HEK293 (cell line): ENCODE measurements at regions not wholly inside any gene's neighbourhood (a gene's known extent, or its start where the extent isn't known, plus 50 kb on each side); places are given as distances from the start of the nearest gene placed in this dataset.

Experiments
- CTCF ChIA-PET: fragments of 350-600 bp; formaldehyde crosslinking; extraction: SDS; loops from one replicate; lab custom pipeline; 2021; ENCODE audit warnings: antibody characterized with exemption; lab: Yijun Ruan, JAX
- POLR2A ChIA-PET: fragments of 300-600 bp; formaldehyde crosslinking; extraction: SDS; loops from one replicate; lab custom pipeline; 2020; ENCODE audit warnings: antibody characterized with exemption, inconsistent platforms; lab: Yijun Ruan, JAX
- H3K27ac ChIP-seq: fragments of 200-500 bp; sonication (Bioruptor generic); 2 replicates; pipeline ENCODE4 v1.5.1; 2014; ENCODE audit warnings: low read depth, low read length, control low read depth, inconsistent platforms; ENCODE audit errors: extremely low read depth
- H3K36me3 ChIP-seq, 2 experiments: fragments of 200-500 bp in 1 of 2; sonication (Bioruptor generic) in 1 of 2; 1 replicate in 1 of 2; 2 replicates in 1 of 2; pipeline ENCODE4 v1.5.1; 2014 to 2017; ENCODE audit warnings: inconsistent platforms in 2 of 2, low read length in 2 of 2; ENCODE audit not compliant: control insufficient read depth in 2 of 2, insufficient read depth in 1 of 2
- H3K4me1 ChIP-seq: fragments of 200-500 bp; sonication (Bioruptor generic); 2 replicates; pipeline ENCODE4 v1.5.1; 2014; ENCODE audit warnings: mild to moderate bottlenecking, low read length, inconsistent platforms; ENCODE audit not compliant: control insufficient read depth, insufficient read depth
- H3K4me3 ChIP-seq: 2 replicates; pipeline ENCODE4 v1.5.1; 2011; ENCODE audit warnings: low read depth, mild to moderate bottlenecking, control low read depth, low read length, moderate library complexity
- H3K9me3 ChIP-seq: fragments of 200-500 bp; sonication (Bioruptor generic); 2 replicates; pipeline ENCODE4 v1.5.1; 2014; ENCODE audit warnings: low read depth, low read length, inconsistent platforms; ENCODE audit not compliant: control insufficient read depth, insufficient read depth
- CTCF ChIP-seq: fragments of 450-650 bp; formaldehyde crosslinking; IDR thresholded peaks from 2 replicates; pipeline ENCODE4 v1.5.1; 2016; ENCODE audit warnings: missing biosample characterization, missing genetic modification characterization
- GLI4 ChIP-seq: fragments of 450-650 bp; formaldehyde crosslinking; IDR thresholded peaks from 2 replicates; pipeline ENCODE4 v1.5.1; 2016; ENCODE audit warnings: missing biosample characterization, missing genetic modification characterization
- HOXC10 ChIP-seq: sonication (generic); formaldehyde crosslinking; IDR thresholded peaks from 2 replicates; pipeline ENCODE4 v1.8.1; 2023; ENCODE audit warnings: mild to moderate bottlenecking, missing genetic modification reagents
- MEIS1 ChIP-seq: sonication (generic); formaldehyde crosslinking; IDR thresholded peaks from 2 replicates; pipeline ENCODE4 v1.8.1; 2022; ENCODE audit warnings: missing genetic modification reagents, mild to moderate bottlenecking, borderline replicate concordance
- REPIN1 ChIP-seq: fragments of 450-650 bp; formaldehyde crosslinking; IDR thresholded peaks from 2 replicates; pipeline ENCODE4 v1.5.1; 2017; ENCODE audit warnings: missing biosample characterization, missing genetic modification characterization, low read depth
- SETDB1 ChIP-seq: IDR thresholded peaks from one replicate; pipeline ENCODE4 v1.6.1; 2017; ENCODE audit warnings: mild to moderate bottlenecking, low read length, moderate library complexity, mixed read lengths; ENCODE audit not compliant: insufficient read length
- SP7 ChIP-seq: fragments of 450-650 bp; formaldehyde crosslinking; IDR thresholded peaks from 2 replicates; pipeline ENCODE4 v1.5.1; 2016; ENCODE audit warnings: missing biosample characterization, missing genetic modification characterization
- TRIM28 ChIP-seq: IDR thresholded peaks from 2 replicates; pipeline ENCODE4 v1.6.1; 2011; ENCODE audit warnings: low read length, control low read depth, borderline replicate concordance
- YY2 ChIP-seq: fragments of 450-650 bp; formaldehyde crosslinking; IDR thresholded peaks from 2 replicates; pipeline ENCODE4 v1.5.1; 2016; ENCODE audit warnings: missing biosample characterization, missing genetic modification characterization
- ZBTB20 ChIP-seq: fragments of 450-650 bp; formaldehyde crosslinking; IDR thresholded peaks from 2 replicates; pipeline ENCODE4 v1.5.1; 2016; ENCODE audit warnings: missing biosample characterization, missing genetic modification characterization
- ZNF114 ChIP-seq: fragments of 450-650 bp; formaldehyde crosslinking; IDR thresholded peaks from 2 replicates; pipeline ENCODE4 v1.5.0; 2017; ENCODE audit warnings: missing biosample characterization, missing genetic modification characterization
- ZNF16 ChIP-seq: fragments of 450-650 bp; formaldehyde crosslinking; IDR thresholded peaks from 2 replicates; pipeline ENCODE4 v1.5.1; 2016; ENCODE audit warnings: low read depth, missing biosample characterization, missing genetic modification characterization
- ZNF24 ChIP-seq: fragments of 450-650 bp; formaldehyde crosslinking; IDR thresholded peaks from 2 replicates; pipeline ENCODE4 v1.5.1; 2016; ENCODE audit warnings: missing biosample characterization, missing genetic modification characterization
- ZNF26 ChIP-seq: fragments of 450-650 bp; formaldehyde crosslinking; IDR thresholded peaks from 2 replicates; pipeline ENCODE4 v1.5.1; 2016; ENCODE audit warnings: missing biosample characterization, missing genetic modification characterization
- ZNF433 ChIP-seq: fragments of 450-650 bp; formaldehyde crosslinking; IDR thresholded peaks from 2 replicates; pipeline ENCODE4 v1.5.1; 2016; ENCODE audit warnings: missing biosample characterization, missing genetic modification characterization, low read depth
- ZNF48 ChIP-seq: fragments of 450-650 bp; formaldehyde crosslinking; IDR thresholded peaks from 2 replicates; pipeline ENCODE4 v1.5.1; 2016; ENCODE audit warnings: missing biosample characterization, missing genetic modification characterization
- ZNF555 ChIP-seq: fragments of 450-650 bp; formaldehyde crosslinking; conservative IDR thresholded peaks from 2 replicates; pipeline ENCODE4 v1.5.1; 2017; ENCODE audit warnings: missing biosample characterization, mild to moderate bottlenecking, missing genetic modification characterization, inconsistent platforms
- ZNF580 ChIP-seq: fragments of 450-650 bp; formaldehyde crosslinking; IDR thresholded peaks from 2 replicates; pipeline ENCODE4 v1.5.1; 2016; ENCODE audit warnings: missing biosample characterization, missing genetic modification characterization
- ZNF660 ChIP-seq: fragments of 450-650 bp; IDR thresholded peaks from 2 replicates; pipeline ENCODE4 v1.5.1; 2018; ENCODE audit warnings: missing biosample characterization, mild to moderate bottlenecking, missing genetic modification characterization
- ZNF664 ChIP-seq: fragments of 450-650 bp; formaldehyde crosslinking; IDR thresholded peaks from 2 replicates; pipeline ENCODE4 v1.5.1; 2016; ENCODE audit warnings: missing biosample characterization, missing genetic modification characterization
- ZSCAN18 ChIP-seq: fragments of 450-650 bp; formaldehyde crosslinking; IDR thresholded peaks from 2 replicates; pipeline ENCODE4 v1.5.1; 2016; ENCODE audit warnings: missing biosample characterization, missing genetic modification characterization
- TF ChIP-seq, protein P1 (sequence below): fragments of 450-650 bp; formaldehyde crosslinking; IDR thresholded peaks from 2 replicates; pipeline ENCODE4 v1.5.1; 2016; ENCODE audit warnings: missing biosample characterization, missing genetic modification characterization, borderline replicate concordance

- ChIA-PET CTCF (interaction anchor here (0.7 to 1.6 kb wide), 2 partner anchors 119 to 209 kb away, joined by 3 to 4 read pairs; no protein-coding TSS in a partner anchor), POLR2A (no interaction called here)
- Histone ChIP-seq H3K9me3 (no peaks in the 10 kb centered on the region), H3K27ac (no peak overlapping the region), H3K36me3 (no peaks in the 10 kb centered on the region), H3K4me1 (no peaks in the 10 kb centered on the region), H3K4me3 (no peak overlapping the region)
- TF ChIP-seq ZNF555 (tag by site-specific recombination) (no peak), ZNF433 (tag by site-specific recombination) (no peak), REPIN1 (tag by site-specific recombination) (no peak), HOXC10 (CRISPR knock-in tag) (no peak), ZBTB20 (no peak), ZNF48 (tag by site-specific recombination) (no peak), ZNF580 (tag by site-specific recombination) (no peak), GLI4 (tag by site-specific recombination) (no peak), TRIM28 (no peak), ZNF664 (tag by site-specific recombination) (no peak), ZNF16 (tag by site-specific recombination) (no peak), ZNF24 (tag by site-specific recombination) (no peak), CTCF (tag by site-specific recombination) (no peak), ZNF114 (tag by site-specific recombination) (no peak), YY2 (tag by site-specific recombination) (no peak), SETDB1 (no peak)
Observed at GRCh38 chr12:89228491-89228890, 123.8 kb downstream of the DUSP6 start.

DNA sequence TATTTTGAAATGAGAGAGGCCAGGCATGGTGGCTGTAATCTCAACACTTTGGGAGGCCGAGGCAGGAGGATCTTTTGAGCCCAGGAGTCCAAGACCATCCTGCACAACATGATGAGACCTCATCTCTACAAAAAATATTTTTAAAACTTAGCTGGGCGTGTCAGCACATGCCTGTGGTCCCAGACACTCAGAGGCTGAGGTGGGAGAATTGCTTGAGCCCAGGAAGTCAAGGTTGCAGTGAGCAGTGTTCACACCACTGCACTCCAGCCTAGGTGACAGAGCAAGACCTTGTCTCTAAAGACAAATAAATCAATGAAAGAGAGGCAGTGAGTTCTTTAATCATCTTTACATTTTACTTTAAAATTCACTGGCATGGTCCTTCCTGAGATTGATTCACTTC, 124.5 kb downstream of the DUSP6 start:
- TF ChIP-seq MEIS1 (no peak), ZNF26 (tag by site-specific recombination) (no peak)
- H3K4me3 ChIP-seq: no peak overlapping the region
- no peaks in the 10 kb centered on the region for H3K9me3 ChIP-seq
- ChIA-PET POLR2A (no interaction called here), CTCF (interaction anchor here (0.9 kb wide), 1 partner anchor 10 kb away, joined by 3 read pairs; no protein-coding TSS in a partner anchor)
- H3K27ac ChIP-seq: no peak overlapping the region
- H3K4me1 ChIP-seq: no peaks in the 10 kb centered on the region
- H3K36me3 ChIP-seq: no peaks in the 10 kb centered on the region

- ChIA-PET POLR2A (no interaction called here), CTCF (interaction anchor here (0.6 kb wide), 2 partner anchors 36 to 178 kb away, joined by 3 to 4 read pairs; no protein-coding TSS in a partner anchor)
- Histone ChIP-seq H3K4me1 (no peaks in the 10 kb centered on the region), H3K27ac (no peak overlapping the region), H3K36me3 (no peaks in the 10 kb centered on the region), H3K9me3 (no peaks in the 10 kb centered on the region), H3K4me3 (no peak overlapping the region)
- TF ChIP-seq SP7: 0 out of 2 replicates have a peak, but pooled peaks have one; percentile 42
- no peak for TF ChIP-seq ZSCAN18 (tag by site-specific recombination)
- TF ChIP-seq ZNF660 (tag by site-specific recombination): no peak
- TF ChIP-seq, protein P1, sequence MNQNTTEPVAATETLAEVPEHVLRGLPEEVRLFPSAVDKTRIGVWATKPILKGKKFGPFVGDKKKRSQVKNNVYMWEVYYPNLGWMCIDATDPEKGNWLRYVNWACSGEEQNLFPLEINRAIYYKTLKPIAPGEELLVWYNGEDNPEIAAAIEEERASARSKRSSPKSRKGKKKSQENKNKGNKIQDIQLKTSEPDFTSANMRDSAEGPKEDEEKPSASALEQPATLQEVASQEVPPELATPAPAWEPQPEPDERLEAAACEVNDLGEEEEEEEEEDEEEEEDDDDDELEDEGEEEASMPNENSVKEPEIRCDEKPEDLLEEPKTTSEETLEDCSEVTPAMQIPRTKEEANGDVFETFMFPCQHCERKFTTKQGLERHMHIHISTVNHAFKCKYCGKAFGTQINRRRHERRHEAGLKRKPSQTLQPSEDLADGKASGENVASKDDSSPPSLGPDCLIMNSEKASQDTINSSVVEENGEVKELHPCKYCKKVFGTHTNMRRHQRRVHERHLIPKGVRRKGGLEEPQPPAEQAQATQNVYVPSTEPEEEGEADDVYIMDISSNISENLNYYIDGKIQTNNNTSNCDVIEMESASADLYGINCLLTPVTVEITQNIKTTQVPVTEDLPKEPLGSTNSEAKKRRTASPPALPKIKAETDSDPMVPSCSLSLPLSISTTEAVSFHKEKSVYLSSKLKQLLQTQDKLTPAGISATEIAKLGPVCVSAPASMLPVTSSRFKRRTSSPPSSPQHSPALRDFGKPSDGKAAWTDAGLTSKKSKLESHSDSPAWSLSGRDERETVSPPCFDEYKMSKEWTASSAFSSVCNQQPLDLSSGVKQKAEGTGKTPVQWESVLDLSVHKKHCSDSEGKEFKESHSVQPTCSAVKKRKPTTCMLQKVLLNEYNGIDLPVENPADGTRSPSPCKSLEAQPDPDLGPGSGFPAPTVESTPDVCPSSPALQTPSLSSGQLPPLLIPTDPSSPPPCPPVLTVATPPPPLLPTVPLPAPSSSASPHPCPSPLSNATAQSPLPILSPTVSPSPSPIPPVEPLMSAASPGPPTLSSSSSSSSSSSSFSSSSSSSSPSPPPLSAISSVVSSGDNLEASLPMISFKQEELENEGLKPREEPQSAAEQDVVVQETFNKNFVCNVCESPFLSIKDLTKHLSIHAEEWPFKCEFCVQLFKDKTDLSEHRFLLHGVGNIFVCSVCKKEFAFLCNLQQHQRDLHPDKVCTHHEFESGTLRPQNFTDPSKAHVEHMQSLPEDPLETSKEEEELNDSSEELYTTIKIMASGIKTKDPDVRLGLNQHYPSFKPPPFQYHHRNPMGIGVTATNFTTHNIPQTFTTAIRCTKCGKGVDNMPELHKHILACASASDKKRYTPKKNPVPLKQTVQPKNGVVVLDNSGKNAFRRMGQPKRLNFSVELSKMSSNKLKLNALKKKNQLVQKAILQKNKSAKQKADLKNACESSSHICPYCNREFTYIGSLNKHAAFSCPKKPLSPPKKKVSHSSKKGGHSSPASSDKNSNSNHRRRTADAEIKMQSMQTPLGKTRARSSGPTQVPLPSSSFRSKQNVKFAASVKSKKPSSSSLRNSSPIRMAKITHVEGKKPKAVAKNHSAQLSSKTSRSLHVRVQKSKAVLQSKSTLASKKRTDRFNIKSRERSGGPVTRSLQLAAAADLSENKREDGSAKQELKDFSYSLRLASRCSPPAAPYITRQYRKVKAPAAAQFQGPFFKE: no peak
Observed at GRCh38 chr12:89225808-89226411, 126.4 kb downstream of the DUSP6 start.
